ENCODE measurements at regions not wholly inside any gene's neighbourhood (a gene's known extent, or its start where the extent isn't known, plus 50 kb on each side); places are given as distances from the start of the nearest gene placed in this dataset.

- no peaks in the 10 kb centered on the region for H3K36me3 ChIP-seq (ENCODE audit: control insufficient read depth, insufficient read depth, low read length)
- no peak overlapping the region for H3K4me3 Mint-ChIP-seq
- H3K27ac Mint-ChIP-seq, result no peak overlapping the region
- peaks cover 8 to 11% of the 10 kb centered on the region in 2 donors for H3K9me3 Mint-ChIP-seq
- intact Hi-C loops (cut with micrococcal nuclease), result no loop called here
- no peak overlapping the region for H3K4me3 ChIP-seq (ENCODE audit: low read length)
- DNase-seq (no peak), ATAC-seq (no peak)
- H3K4me1 ChIP-seq (ENCODE audit: control insufficient read depth, insufficient read depth, low read length), result no peaks in the 10 kb centered on the region
- no peaks in the 10 kb centered on the region for H3K27me3 Mint-ChIP-seq (ENCODE audit: low read depth in 2 of 2)
- no peak overlapping the region for H3K27ac ChIP-seq (ENCODE audit: low read length)
- no peaks in the 10 kb centered on the region for H3K27me3 ChIP-seq (ENCODE audit: control insufficient read depth, insufficient read depth, low read length)
- no peaks in the 10 kb centered on the region for H3K4me1 Mint-ChIP-seq
- no peak for TF ChIP-seq CTCF (IDR thresholded peaks at IDR 0.05)
- H3K9me3 ChIP-seq (ENCODE audit: control insufficient read depth, insufficient read depth, low read length), result no peaks in the 10 kb centered on the region
- H3K36me3 Mint-ChIP-seq, result no peaks in the 10 kb centered on the region
Measured at GRCh38 chr4:120281581-120281980, 214.9 kb upstream of the MAD2L1 start.

GRCh38 chr4:120277391-120277790 is 210.7 kb upstream of the MAD2L1 start:
- H3K27me3 Mint-ChIP-seq (ENCODE audit: low read depth in 2 of 2), result no peaks in the 10 kb centered on the region
- Histone ChIP-seq H3K27ac (ENCODE audit: low read length) (no peak overlapping the region), H3K36me3 (ENCODE audit: control insufficient read depth, insufficient read depth, low read length) (no peaks in the 10 kb centered on the region), H3K27me3 (ENCODE audit: control insufficient read depth, insufficient read depth, low read length) (no peaks in the 10 kb centered on the region), H3K4me3 (ENCODE audit: low read length) (no peak overlapping the region), H3K9me3 (ENCODE audit: control insufficient read depth, insufficient read depth, low read length) (no peaks in the 10 kb centered on the region), H3K4me1 (ENCODE audit: control insufficient read depth, insufficient read depth, low read length) (no peaks in the 10 kb centered on the region)
- intact Hi-C loops (cut with micrococcal nuclease), result no loop called here
- no peaks in the 10 kb centered on the region for H3K4me1 Mint-ChIP-seq
- no peak overlapping the region for H3K27ac Mint-ChIP-seq
- H3K36me3 Mint-ChIP-seq, result no peaks in the 10 kb centered on the region
- peaks cover 9 to 12% of the 10 kb centered on the region in 2 donors for H3K9me3 Mint-ChIP-seq
- no peak for ATAC-seq
- no peak for TF ChIP-seq CTCF (IDR thresholded peaks at IDR 0.05)
- H3K4me3 Mint-ChIP-seq, result no peak overlapping the region
- DNase-seq, result no peak

DNA sequence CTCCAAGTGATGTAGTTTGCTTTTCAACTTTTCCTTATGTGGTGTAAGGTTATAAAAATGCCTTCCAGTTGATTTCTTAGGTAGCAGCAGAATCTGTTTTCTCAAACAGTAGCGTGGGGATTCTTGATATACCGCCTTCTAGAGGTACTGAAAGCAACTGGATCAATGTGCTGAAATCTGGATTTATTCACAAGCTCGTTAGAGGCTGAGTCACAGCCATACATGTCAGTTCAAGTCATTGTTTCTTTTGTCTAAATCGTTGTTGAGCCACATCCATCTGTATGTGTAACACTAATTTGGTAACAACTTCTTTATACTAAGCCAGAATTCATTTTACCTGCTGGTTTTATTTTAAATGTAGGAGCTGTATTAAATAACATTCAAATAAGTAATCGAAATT is 200.0 kb upstream of the MAD2L1 start:
- Histone ChIP-seq H3K4me1 (ENCODE audit: control insufficient read depth, insufficient read depth, low read length) (no peaks in the 10 kb centered on the region), H3K27ac (ENCODE audit: low read length) (no peak overlapping the region), H3K9me3 (ENCODE audit: control insufficient read depth, insufficient read depth, low read length) (no peaks in the 10 kb centered on the region), H3K4me3 (ENCODE audit: low read length) (no peak overlapping the region), H3K27me3 (ENCODE audit: control insufficient read depth, insufficient read depth, low read length) (no peaks in the 10 kb centered on the region), H3K36me3 (ENCODE audit: control insufficient read depth, insufficient read depth, low read length) (no peaks in the 10 kb centered on the region)
- Mint-ChIP-seq H3K36me3 (no peaks in the 10 kb centered on the region), H3K4me3 (no peak overlapping the region), H3K9me3 (peaks cover 4 to 11% of the 10 kb centered on the region in 2 donors), H3K4me1 (no peaks in the 10 kb centered on the region), H3K27ac (no peak overlapping the region), H3K27me3 (ENCODE audit: low read depth in 2 of 2) (no peaks in the 10 kb centered on the region)
- no peak for DNase-seq
- TF ChIP-seq CTCF (IDR thresholded peaks at IDR 0.05), result no peak
- ATAC-seq, result no peak
- intact Hi-C loops (cut with micrococcal nuclease), result no loop called here
- WGBS (ENCODE audit: insufficient coverage), result 75% methylated on average over 4 of the region's 5 CpGs

DNA sequence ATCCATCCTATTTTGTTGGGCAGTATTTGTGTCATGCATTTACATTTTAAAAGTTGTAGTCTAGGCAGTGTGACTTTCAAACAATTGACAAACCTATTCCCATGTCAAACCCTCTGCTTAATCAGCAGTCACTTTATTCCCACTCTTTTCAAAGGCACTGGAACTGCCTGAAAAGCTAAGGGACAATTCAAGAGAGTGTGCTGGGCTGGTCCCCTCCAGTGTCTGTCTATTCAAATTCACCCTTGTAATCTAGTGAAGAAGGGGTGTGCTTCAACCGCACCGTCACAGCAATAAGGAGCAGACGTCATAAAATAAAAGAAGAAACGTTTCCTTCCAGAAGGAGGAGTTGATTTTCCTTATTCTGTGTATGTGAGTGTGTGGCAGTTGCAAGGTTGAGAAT is 197.0 kb upstream of the MAD2L1 start:
- 75% methylated on average over 4 of the region's 4 CpGs for WGBS (ENCODE audit: insufficient coverage)
- no peaks in the 10 kb centered on the region for H3K36me3 Mint-ChIP-seq
- Histone ChIP-seq H3K4me3 (ENCODE audit: low read length) (no peak overlapping the region), H3K27ac (ENCODE audit: low read length) (no peak overlapping the region), H3K27me3 (ENCODE audit: control insufficient read depth, insufficient read depth, low read length) (no peaks in the 10 kb centered on the region), H3K36me3 (ENCODE audit: control insufficient read depth, insufficient read depth, low read length) (no peaks in the 10 kb centered on the region), H3K9me3 (ENCODE audit: control insufficient read depth, insufficient read depth, low read length) (no peaks in the 10 kb centered on the region), H3K4me1 (ENCODE audit: control insufficient read depth, insufficient read depth, low read length) (no peaks in the 10 kb centered on the region)
- H3K4me1 Mint-ChIP-seq, result no peaks in the 10 kb centered on the region
- TF ChIP-seq CTCF (IDR thresholded peaks at IDR 0.05), result no peak
- no peak for ATAC-seq
- intact Hi-C loops (cut with micrococcal nuclease), result no loop called here
- no peaks in the 10 kb centered on the region for H3K27me3 Mint-ChIP-seq (ENCODE audit: low read depth in 2 of 2)
- peaks cover 7 to 9% of the 10 kb centered on the region in 2 donors for H3K9me3 Mint-ChIP-seq
- no peak overlapping the region for H3K27ac Mint-ChIP-seq
- DNase-seq, result no peak
- H3K4me3 Mint-ChIP-seq, result no peak overlapping the region
